Mucosa of descending colon (tissue), 3 donors: ENCODE measurements at regions not wholly inside any gene's neighbourhood (a gene's known extent, or its start where the extent isn't known, plus 50 kb on each side); places are given as distances from the start of the nearest gene placed in this dataset.

Experiments used
- ATAC-seq: fragments of 200-7000 bp; cut with Tn5 transposase; one replicate; pipeline ENCODE4 v1.9.1; 2020; ENCODE audit warnings: mild to moderate bottlenecking, moderate library complexity
- DNase-seq, 3 donors: peaks; one replicate each; pipeline ENCODE4 v3.0.0-alpha.2; 2020
- H3K36me3 ChIP-seq: fragments of 200-600 bp; one replicate; pipeline ENCODE4 v1.8.0; 2021; ENCODE audit warnings: low read depth, mild to moderate bottlenecking
- H3K4me1 ChIP-seq: fragments of 200-600 bp; one replicate; pipeline ENCODE4 v1.8.0; 2021; ENCODE audit warnings: low read depth, mild to moderate bottlenecking
- H3K4me3 ChIP-seq: fragments of 200-600 bp; one replicate; pipeline ENCODE4 v1.8.0; 2021; ENCODE audit warnings: mild to moderate bottlenecking
- H3K9me3 ChIP-seq: fragments of 200-600 bp; one replicate; pipeline ENCODE4 v1.8.0; 2021; ENCODE audit warnings: mild to moderate bottlenecking
- CTCF ChIP-seq: fragments of 200-600 bp; IDR thresholded peaks from one replicate; pipeline ENCODE4 v1.8.0; 2022; ENCODE audit warnings: antibody characterized with exemption, mild to moderate bottlenecking
- intact Hi-C, 2 donors: fragments of 100-400 bp; cut with DNase I in 1 of 2; cut with micrococcal nuclease in 1 of 2; formaldehyde crosslinking; loops; one replicate each; pipeline versions ENCODE4 v1.11.0 to v1.11.1; 2022; cut with DNase I, micrococcal nuclease
- donor health status: DM: no; HTN: no; CAD: no; lungs with moderate emphysema.
- donor health status: DM: no; HTN: no; CAD: no.
- donor health status: DM: no; HTN: yes; CAD: no.

GRCh38 chr1:173418107-173418985 lies 58.8 kb upstream of the PRDX6 start:
- intact Hi-C loops = no loop called here
- ATAC-seq = peak; percentile 10
- Histone ChIP-seq H3K36me3 (no peaks in the 10 kb centered on the region), H3K4me3 (no peak overlapping the region), H3K4me1 (no peaks in the 10 kb centered on the region), H3K9me3 (no peaks in the 10 kb centered on the region)
- TF ChIP-seq CTCF = no peak
- no peak for DNase-seq

- intact Hi-C loops = loop anchor here in 1 of 2 donors (10.0 kb wide), 1 partner anchor 404 kb away; the partner anchor contains the start of genes CENPL and DARS2
- no peak overlapping the region for H3K4me3 ChIP-seq
- H3K9me3 ChIP-seq = no peaks in the 10 kb centered on the region
- TF ChIP-seq CTCF = peak; percentile 66
- H3K4me1 ChIP-seq = peaks cover 4% of the 10 kb centered on the region
- ATAC-seq = peak; percentile 78
- no peaks in the 10 kb centered on the region for H3K36me3 ChIP-seq
- peak in 1 of 3 donors; percentile 72 for DNase-seq
Observed at GRCh38 chr1:173420330-173420806, 56.8 kb upstream of the PRDX6 start.

GRCh38 chr1:173421286-173421685 lies 55.8 kb upstream of the PRDX6 start:
- Histone ChIP-seq H3K4me3 (no peak overlapping the region), H3K36me3 (no peaks in the 10 kb centered on the region), H3K9me3 (no peaks in the 10 kb centered on the region), H3K4me1 (peaks cover 9% of the 10 kb centered on the region)
- no peak for DNase-seq
- no peak for ATAC-seq
- intact Hi-C loops = loop anchor here in 1 of 2 donors (10.0 kb wide), 1 partner anchor 404 kb away; the partner anchor contains the start of genes CENPL and DARS2
- TF ChIP-seq CTCF = no peak

- H3K36me3 ChIP-seq = no peaks in the 10 kb centered on the region
- intact Hi-C loops = loop anchor here in 1 of 2 donors (10.0 kb wide), 1 partner anchor 403 kb away; the partner anchor contains the start of genes CENPL and DARS2
- H3K4me1 ChIP-seq = peaks cover 14% of the 10 kb centered on the region
- no peak for TF ChIP-seq CTCF
- DNase-seq (no peak), ATAC-seq (no peak)
- H3K9me3 ChIP-seq = no peaks in the 10 kb centered on the region
- H3K4me3 ChIP-seq = no peak overlapping the region
Observed at GRCh38 chr1:173421789-173422188, 55.3 kb upstream of the PRDX6 start.

- H3K36me3 ChIP-seq = no peaks in the 10 kb centered on the region
- peaks cover 17% of the 10 kb centered on the region for H3K4me1 ChIP-seq
- H3K4me3 ChIP-seq = no peak overlapping the region
- no peaks in the 10 kb centered on the region for H3K9me3 ChIP-seq
- no peak for TF ChIP-seq CTCF
- DNase-seq (no peak), ATAC-seq (no peak)
- intact Hi-C loops = loop anchor here in 1 of 2 donors (10.0 kb wide), 1 partner anchor 402 kb away; the partner anchor contains the start of genes CENPL and DARS2
Observed at GRCh38 chr1:173422456-173422976, 54.6 kb upstream of the PRDX6 start.
